ENCODE measurements at regions not wholly inside any gene's neighbourhood (a gene's known extent, or its start where the extent isn't known, plus 50 kb on each side); places are given as distances from the start of the nearest gene placed in this dataset.

DNA sequence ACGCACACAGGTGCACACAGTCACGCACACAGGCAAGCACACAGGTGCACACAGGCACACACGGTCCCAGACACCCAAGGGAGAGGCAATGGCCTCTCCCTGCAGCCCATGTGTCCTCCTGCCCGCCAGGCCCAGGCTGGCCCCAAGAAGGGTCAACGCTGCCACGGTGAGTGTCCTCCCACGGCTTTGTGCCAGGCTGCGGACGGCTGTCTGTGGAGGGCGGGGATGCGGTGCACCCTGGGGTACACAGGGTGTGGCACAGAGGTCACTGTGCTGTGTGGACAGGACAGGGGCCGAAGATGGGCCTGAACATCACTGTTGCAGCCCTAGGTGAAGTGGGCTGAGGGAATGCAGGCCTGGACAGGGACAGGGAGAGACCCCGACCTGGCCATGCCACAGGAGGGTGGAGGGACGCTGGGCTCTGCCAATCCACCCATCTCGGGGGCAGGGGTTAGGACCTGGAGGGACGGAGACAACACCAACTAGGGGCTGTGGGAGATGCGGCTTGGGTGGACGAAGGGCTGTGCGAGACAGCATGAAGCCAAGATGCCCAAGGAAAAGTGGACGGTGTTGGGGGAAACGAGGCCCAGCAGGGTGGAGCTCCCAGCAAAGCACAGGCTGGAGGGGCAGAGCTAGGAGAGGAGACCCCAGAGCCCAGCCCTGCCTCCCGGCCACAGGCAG is 523.8 kb downstream of the BRD1 start:
- TF ChIP-seq JUND (IDR thresholded peaks at IDR 0.05; ENCODE audit: low read depth) = no peak
- no peak for DNase-seq (ENCODE audit: low read depth in 1 of 2, low spot score in 1 of 2)
- in situ Hi-C loops (cut with HindIII; ENCODE audit: low pct_unique_long_range_greater_than_20kb, low sequenced_read_pairs) = no loop called here

DNA sequence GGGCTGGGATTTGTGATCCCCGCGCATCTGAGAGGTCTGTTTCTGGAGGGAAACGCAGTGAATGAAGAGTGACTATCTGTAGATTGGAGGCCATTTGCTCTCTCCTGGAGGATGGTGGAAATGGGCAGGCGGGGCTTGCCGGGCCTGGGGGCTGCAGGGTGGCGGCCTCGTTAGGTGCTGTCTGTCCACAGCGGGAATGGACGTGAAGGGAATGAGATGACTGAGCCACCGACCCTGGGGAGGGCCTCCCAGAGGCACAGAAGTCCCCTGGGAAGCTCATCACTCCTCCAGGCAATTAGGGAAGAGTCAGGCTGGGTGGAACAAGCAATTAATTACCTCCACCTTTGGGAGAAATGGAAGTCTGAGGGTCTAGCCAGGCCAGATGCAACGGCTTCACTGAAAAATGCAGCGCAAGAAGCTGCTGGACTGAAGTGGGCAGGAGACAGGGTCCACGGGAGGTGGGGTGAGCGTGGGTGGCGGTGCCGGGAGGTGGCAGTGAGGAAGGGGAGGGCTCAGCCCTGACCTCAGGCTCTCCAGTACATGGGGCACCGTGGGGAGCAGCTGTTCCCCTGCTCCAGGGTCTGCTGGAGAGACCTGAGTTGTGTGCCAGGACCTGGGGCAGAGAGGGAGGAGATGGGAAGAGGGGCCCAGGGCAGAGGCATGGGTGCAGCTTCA is 524.5 kb downstream of the BRD1 start:
- TF ChIP-seq JUND (IDR thresholded peaks at IDR 0.05; ENCODE audit: low read depth) = no peak
- DNase-seq (ENCODE audit: low read depth in 1 of 2, low spot score in 1 of 2) = no peak

DNA sequence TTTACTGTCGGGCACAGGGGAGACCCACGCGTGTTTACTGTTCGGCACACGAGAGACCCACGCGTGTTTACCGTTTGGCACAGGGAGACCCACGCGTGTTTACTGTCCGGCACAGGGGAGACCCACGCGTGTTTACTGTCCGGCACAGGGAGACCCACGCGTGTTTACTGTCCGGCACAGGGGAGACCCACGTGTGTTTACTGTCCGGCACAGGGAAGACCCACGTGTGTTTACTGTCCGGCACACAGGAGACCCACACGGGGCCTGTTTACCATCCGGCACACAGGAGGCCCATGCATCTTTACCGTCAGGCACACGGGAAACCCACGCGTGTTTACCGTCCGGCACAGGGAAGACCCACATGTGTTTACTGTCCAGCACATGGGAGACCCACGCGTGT is 525.1 kb downstream of the BRD1 start:
- in situ Hi-C loops (cut with HindIII; ENCODE audit: low pct_unique_long_range_greater_than_20kb, low sequenced_read_pairs) = no loop called here
- no peak for DNase-seq (ENCODE audit: low read depth in 1 of 2, low spot score in 1 of 2)

More for the DNA sequence above, 524.5 kb downstream of the BRD1 start:
- in situ Hi-C loops (cut with HindIII; ENCODE audit: low pct_unique_long_range_greater_than_20kb, low sequenced_read_pairs) = no loop called here

DNA sequence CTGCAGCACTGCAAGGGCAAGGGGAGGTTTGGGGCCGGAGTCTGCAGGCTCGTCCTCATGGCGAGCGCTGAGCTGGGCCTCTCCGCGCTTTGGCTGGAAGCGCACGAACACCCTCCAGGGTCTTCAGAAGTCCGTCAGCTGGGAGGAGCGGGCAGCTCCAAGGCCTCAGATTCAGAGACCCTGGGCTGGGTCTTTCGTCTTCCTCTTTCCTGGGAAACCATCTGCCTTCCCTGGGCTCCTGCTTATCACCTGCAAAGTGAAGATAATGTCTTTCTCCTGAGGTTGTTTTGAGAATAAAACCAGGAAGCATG is 525.6 kb downstream of the BRD1 start:
- no peak for TF ChIP-seq JUND (IDR thresholded peaks at IDR 0.05; ENCODE audit: low read depth)
- in situ Hi-C loops (cut with HindIII; ENCODE audit: low pct_unique_long_range_greater_than_20kb, low sequenced_read_pairs) = no loop called here
- no peak for DNase-seq (ENCODE audit: low read depth in 1 of 2, low spot score in 1 of 2)

More for the DNA sequence above, 525.1 kb downstream of the BRD1 start:
- TF ChIP-seq JUND (IDR thresholded peaks at IDR 0.05; ENCODE audit: low read depth) = no peak

DNA sequence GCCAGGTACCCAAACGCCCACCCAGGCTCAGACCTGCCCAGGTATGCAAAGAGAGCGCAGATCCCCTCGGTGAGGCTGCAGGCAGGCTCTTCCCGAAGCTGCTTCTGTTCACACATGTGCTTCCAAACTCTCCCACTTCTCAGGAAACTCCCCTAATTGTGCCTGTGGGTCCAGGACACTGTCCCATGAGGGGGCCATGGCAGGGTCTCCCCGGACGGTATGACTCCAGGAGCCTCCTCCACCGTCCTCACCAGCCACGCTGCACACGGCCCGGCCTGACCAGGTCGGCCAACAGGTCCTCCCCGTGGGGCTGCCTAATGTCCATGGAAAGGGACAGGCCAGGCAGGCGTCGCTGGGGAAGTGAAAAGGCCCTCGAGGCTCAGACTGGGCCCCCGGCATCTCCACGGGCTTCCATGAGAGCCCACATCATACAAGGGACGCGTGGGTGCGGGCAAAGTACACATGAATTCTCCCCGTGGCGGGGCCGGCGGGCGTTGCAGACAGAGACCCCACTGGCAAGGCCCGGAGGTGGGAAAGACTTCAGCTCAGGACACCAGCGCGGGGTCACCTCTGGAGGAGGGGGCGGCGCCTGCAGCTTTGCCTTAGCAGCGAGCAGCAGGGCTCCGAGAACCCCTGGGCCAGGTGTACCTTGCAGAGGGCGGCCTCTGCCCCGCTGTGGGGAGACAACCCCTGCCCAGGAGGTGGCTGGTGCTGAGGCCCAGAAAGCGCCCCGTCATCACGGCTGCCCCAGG is 526.1 kb downstream of the BRD1 start:
- DNase-seq (ENCODE audit: low read depth in 1 of 2, low spot score in 1 of 2) = no peak
- TF ChIP-seq JUND (IDR thresholded peaks at IDR 0.05; ENCODE audit: low read depth) = no peak
- in situ Hi-C loops (cut with HindIII; ENCODE audit: low pct_unique_long_range_greater_than_20kb, low sequenced_read_pairs) = no loop called here

DNA sequence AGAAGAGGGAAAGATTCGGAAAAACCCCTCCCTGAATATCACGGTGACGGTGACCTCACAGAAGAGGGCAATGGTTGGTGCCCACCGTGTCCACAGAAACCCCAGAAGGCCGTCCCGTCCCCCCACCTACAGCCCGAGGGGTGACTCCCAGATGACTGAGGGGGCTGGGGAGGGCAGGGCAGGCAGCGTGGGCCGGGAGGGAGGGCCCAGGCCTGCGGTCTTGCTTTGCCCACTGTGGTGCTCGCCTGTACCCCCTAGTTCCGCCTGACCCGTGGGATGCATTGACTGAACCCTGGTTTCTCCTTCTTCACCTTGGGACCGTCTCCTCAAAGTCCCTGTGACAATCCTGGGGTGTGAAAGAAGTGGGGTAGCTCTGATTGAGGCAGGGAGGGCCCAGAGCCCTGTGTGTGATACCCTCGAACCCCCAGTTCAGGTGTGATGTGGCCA is 526.7 kb downstream of the BRD1 start:
- no peak for DNase-seq (ENCODE audit: low read depth in 1 of 2, low spot score in 1 of 2)
- TF ChIP-seq JUND (IDR thresholded peaks at IDR 0.05; ENCODE audit: low read depth) = no peak
- in situ Hi-C loops (cut with HindIII; ENCODE audit: low pct_unique_long_range_greater_than_20kb, low sequenced_read_pairs) = no loop called here

DNA sequence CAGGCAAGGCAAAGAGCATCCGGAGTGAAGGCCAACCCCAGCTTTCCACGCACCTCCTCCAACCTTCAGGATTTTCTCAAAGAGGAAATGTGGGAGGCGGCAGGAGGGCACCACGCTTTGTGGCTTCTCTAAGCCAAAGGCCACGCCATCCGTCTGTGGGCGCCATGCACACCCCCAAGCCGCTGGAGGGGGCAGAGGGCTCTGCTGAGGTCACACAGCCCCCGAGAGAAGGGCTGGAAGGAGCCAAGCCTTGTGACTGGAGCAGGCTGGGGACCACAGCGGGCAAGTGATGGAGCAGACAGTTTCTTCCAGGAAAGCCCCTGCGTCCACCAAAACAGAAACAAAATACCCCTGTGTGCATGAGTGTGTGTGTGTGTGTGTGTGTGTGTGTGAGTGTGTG is 527.4 kb downstream of the BRD1 start:
- in situ Hi-C loops (cut with HindIII; ENCODE audit: low pct_unique_long_range_greater_than_20kb, low sequenced_read_pairs) = no loop called here
- no peak for DNase-seq (ENCODE audit: low read depth in 1 of 2, low spot score in 1 of 2)
- no peak for TF ChIP-seq JUND (IDR thresholded peaks at IDR 0.05; ENCODE audit: low read depth)

DNA sequence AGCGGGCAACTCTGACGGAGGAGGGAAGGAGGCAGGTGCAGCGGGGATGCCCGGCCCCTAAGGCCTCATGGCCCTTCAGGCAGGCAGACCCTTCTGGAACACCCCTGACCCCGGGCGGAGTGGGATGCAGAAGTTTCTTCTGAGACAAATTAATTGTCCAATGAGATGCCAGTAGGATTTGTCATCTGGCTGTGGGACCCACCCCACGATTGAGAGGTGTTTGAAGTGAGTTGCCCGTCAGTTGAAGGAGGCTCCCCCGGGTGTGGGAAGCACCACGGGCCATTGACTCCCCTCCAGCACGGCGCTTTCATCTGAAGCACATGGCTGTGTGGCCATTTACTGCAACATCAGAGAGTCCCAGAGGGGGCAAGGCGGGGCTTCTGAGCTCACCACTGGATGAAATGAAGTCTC is 527.8 kb downstream of the BRD1 start:
- no peak for DNase-seq (ENCODE audit: low read depth in 1 of 2, low spot score in 1 of 2)
- TF ChIP-seq JUND (IDR thresholded peaks at IDR 0.05; ENCODE audit: low read depth) = no peak
- in situ Hi-C loops (cut with HindIII; ENCODE audit: low pct_unique_long_range_greater_than_20kb, low sequenced_read_pairs) = no loop called here

DNA sequence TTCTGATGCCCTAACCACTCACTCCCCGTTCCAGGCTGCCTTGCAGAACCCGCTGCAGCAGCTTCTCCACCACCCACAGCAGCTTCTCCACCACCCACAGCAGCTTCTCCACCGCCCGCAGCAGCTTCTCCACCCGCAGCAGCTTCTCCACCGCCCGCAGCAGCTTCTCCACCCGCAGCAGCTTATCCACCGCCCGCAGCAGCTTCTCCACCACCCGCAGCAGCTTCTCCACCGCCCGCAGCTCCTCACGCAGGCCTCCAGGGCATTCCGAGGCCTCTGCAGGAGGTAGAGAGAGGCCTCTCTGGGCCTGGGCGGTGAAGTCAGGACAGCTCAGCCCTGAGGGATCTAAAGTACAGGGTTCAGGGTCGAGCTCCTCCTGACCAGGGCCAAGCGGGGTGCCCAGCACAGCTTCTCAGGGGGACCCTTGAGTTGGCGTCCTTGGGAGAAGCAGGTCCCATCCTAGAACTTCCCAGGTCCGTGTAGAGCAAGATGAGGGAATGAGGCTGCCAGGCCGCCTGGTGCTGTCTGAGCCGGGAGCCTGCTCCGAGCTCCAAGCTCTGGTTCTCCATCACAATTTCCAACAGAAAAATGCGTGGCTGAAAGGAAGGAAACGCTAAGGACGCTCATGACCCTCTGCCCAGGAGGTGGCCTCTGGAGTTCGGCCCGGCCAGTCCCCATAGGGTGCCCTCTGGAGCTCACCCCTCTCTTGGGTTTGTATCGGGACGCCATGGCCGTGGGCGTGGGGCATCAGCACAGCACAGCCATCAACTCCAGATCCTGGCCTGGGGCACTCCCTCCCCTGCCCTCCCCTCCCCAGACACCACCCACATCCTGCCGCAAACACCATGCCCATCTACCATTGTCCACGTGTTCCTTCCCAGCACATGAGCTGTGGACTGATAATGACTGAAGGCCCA is 528.6 kb downstream of the BRD1 start:
- in situ Hi-C loops (cut with HindIII; ENCODE audit: low pct_unique_long_range_greater_than_20kb, low sequenced_read_pairs) = no loop called here
- DNase-seq (ENCODE audit: low read depth in 1 of 2, low spot score in 1 of 2) = no peak
- TF ChIP-seq JUND (IDR thresholded peaks at IDR 0.05; ENCODE audit: low read depth) = no peak

DNA sequence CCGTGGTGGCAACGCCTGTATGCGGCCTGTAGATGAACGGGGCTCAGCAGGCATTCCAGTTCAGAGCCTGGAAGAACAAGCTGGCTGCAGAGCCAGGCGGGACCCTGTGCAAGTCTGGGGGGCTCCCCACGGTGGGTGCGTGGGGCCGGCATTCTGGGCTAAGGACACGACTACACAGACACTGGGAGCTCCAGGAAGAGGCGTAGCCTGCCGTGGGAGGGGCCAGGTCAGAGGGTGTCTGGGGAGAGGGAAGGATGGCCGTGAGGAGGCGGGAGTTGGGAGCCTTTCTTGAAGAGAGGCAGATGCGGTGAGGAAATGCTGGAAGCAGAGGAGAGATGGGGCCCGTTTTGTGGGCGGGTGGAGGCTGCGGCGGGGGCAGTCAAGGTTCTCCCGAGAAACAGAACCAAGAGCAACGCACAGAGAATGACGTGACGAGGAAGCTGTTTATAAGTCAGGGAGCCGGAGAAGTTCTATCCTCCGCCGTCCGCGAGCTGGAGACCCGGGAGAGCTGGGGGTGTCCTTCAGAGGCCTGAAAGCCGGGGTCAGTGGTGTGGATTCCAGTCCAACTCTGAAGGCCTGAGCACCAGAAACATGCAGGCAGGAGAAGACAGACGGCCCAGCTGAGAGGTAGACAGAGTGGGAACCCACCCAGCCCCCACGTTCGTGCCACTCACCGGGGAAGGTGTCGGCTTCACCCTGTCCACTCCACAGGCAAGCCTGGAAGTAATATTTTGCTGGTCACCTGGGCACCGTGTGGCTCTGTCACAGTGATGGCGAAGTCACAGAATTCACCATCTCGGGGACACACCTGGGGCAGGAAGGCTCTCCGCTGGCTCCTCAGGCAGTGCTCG is 529.6 kb downstream of the BRD1 start:
- TF ChIP-seq JUND (IDR thresholded peaks at IDR 0.05; ENCODE audit: low read depth) = no peak
- in situ Hi-C loops (cut with HindIII; ENCODE audit: low pct_unique_long_range_greater_than_20kb, low sequenced_read_pairs) = no loop called here
- no peak for DNase-seq (ENCODE audit: low read depth in 1 of 2, low spot score in 1 of 2)

DNA sequence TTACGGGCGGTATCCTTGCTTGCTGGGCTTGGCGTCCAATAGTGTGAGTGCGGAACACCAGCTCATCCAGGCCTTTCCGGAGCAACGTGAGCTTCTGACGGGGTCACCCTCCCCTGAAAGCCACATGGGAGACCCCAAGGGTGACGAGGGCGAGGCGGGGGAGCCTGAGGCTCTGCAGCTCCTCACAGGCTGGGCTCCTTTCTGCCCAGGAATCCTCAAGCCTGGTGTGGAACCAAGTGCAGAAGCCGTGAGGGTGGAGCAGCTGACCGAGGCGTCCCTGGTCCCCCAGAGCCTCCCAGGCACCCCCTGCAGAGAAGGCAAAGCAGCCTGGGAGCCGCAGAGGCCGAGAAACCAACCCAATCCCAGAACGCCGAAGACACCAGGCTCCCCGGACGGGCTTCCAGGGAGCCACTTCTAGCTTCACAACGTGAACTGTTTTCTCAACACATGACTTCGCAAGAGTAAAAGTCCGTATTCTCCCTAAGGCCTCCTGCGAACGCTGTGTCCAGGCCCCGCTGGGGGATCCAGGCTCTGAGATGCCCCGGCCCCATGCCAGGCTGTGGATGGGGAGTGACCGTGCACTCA is 530.3 kb downstream of the BRD1 start:
- TF ChIP-seq JUND (IDR thresholded peaks at IDR 0.05; ENCODE audit: low read depth) = no peak
- no peak for DNase-seq (ENCODE audit: low read depth in 1 of 2, low spot score in 1 of 2)
- in situ Hi-C loops (cut with HindIII; ENCODE audit: low pct_unique_long_range_greater_than_20kb, low sequenced_read_pairs) = no loop called here
